HEK293 (cell line): ENCODE measurements at regions not wholly inside any gene's neighbourhood (a gene's known extent, or its start where the extent isn't known, plus 50 kb on each side); places are given as distances from the start of the nearest gene placed in this dataset.

Experiments used
- CTCF ChIA-PET: fragments of 350-600 bp; formaldehyde crosslinking; extraction: SDS; loops from one replicate; lab custom pipeline; 2021; ENCODE audit warnings: antibody characterized with exemption; lab: Yijun Ruan, JAX
- POLR2A ChIA-PET: fragments of 300-600 bp; formaldehyde crosslinking; extraction: SDS; loops from one replicate; lab custom pipeline; 2020; ENCODE audit warnings: antibody characterized with exemption, inconsistent platforms; lab: Yijun Ruan, JAX
- H3K27ac ChIP-seq: fragments of 200-500 bp; sonication (Bioruptor generic); 2 replicates; pipeline ENCODE4 v1.5.1; 2014; ENCODE audit warnings: low read depth, low read length, control low read depth, inconsistent platforms; ENCODE audit errors: extremely low read depth
- H3K36me3 ChIP-seq, 2 experiments: fragments of 200-500 bp in 1 of 2; sonication (Bioruptor generic) in 1 of 2; 1 replicate in 1 of 2; 2 replicates in 1 of 2; pipeline ENCODE4 v1.5.1; 2014 to 2017; ENCODE audit warnings: inconsistent platforms in 2 of 2, low read length in 2 of 2; ENCODE audit not compliant: control insufficient read depth in 2 of 2, insufficient read depth in 1 of 2
- H3K4me1 ChIP-seq: fragments of 200-500 bp; sonication (Bioruptor generic); 2 replicates; pipeline ENCODE4 v1.5.1; 2014; ENCODE audit warnings: mild to moderate bottlenecking, low read length, inconsistent platforms; ENCODE audit not compliant: control insufficient read depth, insufficient read depth
- H3K4me3 ChIP-seq: 2 replicates; pipeline ENCODE4 v1.5.1; 2011; ENCODE audit warnings: low read depth, mild to moderate bottlenecking, control low read depth, low read length, moderate library complexity
- H3K9me3 ChIP-seq: fragments of 200-500 bp; sonication (Bioruptor generic); 2 replicates; pipeline ENCODE4 v1.5.1; 2014; ENCODE audit warnings: low read depth, low read length, inconsistent platforms; ENCODE audit not compliant: control insufficient read depth, insufficient read depth
- GFI1B ChIP-seq: fragments of 450-650 bp; formaldehyde crosslinking; IDR thresholded peaks from 2 replicates; pipeline ENCODE4 v1.5.1; 2016; ENCODE audit warnings: missing biosample characterization, missing genetic modification characterization
- HOXA7 ChIP-seq: sonication (generic); formaldehyde crosslinking; IDR thresholded peaks from 2 replicates; pipeline ENCODE4 v1.8.1; 2022; ENCODE audit warnings: missing genetic modification reagents, borderline replicate concordance
- KLF7 ChIP-seq: fragments of 450-650 bp; formaldehyde crosslinking; IDR thresholded peaks from 2 replicates; pipeline ENCODE4 v1.5.1; 2016; ENCODE audit warnings: missing biosample characterization, missing genetic modification characterization, borderline replicate concordance
- SETDB1 ChIP-seq: IDR thresholded peaks from one replicate; pipeline ENCODE4 v1.6.1; 2017; ENCODE audit warnings: mild to moderate bottlenecking, low read length, moderate library complexity, mixed read lengths; ENCODE audit not compliant: insufficient read length
- TSHZ1 ChIP-seq: fragments of 450-650 bp; formaldehyde crosslinking; IDR thresholded peaks from 2 replicates; pipeline ENCODE4 v1.5.1; 2016; ENCODE audit warnings: missing biosample characterization, missing genetic modification characterization, borderline replicate concordance
- ZBTB6 ChIP-seq: fragments of 450-650 bp; formaldehyde crosslinking; IDR thresholded peaks from 2 replicates; pipeline ENCODE4 v1.5.1; 2017; ENCODE audit warnings: missing biosample characterization, missing genetic modification characterization
- ZNF112 ChIP-seq: fragments of 450-650 bp; formaldehyde crosslinking; IDR thresholded peaks from 2 replicates; pipeline ENCODE4 v1.5.0; 2017; ENCODE audit warnings: missing biosample characterization, missing genetic modification characterization
- ZNF140 ChIP-seq: fragments of 450-650 bp; formaldehyde crosslinking; IDR thresholded peaks from 2 replicates; pipeline ENCODE4 v1.5.1; 2016; ENCODE audit warnings: missing biosample characterization, missing genetic modification characterization
- ZNF155 ChIP-seq: fragments of 450-650 bp; formaldehyde crosslinking; IDR thresholded peaks from 2 replicates; pipeline ENCODE4 v1.5.1; 2016; ENCODE audit warnings: missing biosample characterization, missing genetic modification characterization
- ZNF341 ChIP-seq: fragments of 450-650 bp; formaldehyde crosslinking; IDR thresholded peaks from 2 replicates; pipeline ENCODE4; 2016; ENCODE audit warnings: low read depth, missing biosample characterization, missing genetic modification characterization
- ZNF350 ChIP-seq: fragments of 450-650 bp; formaldehyde crosslinking; IDR thresholded peaks from 2 replicates; pipeline ENCODE4 v1.5.0; 2017; ENCODE audit warnings: missing biosample characterization, mild to moderate bottlenecking, missing genetic modification characterization
- ZNF366 ChIP-seq: fragments of 450-650 bp; formaldehyde crosslinking; conservative IDR thresholded peaks from 2 replicates; pipeline ENCODE4 v1.5.1; 2016; ENCODE audit warnings: missing biosample characterization, missing genetic modification characterization
- ZNF555 ChIP-seq: fragments of 450-650 bp; formaldehyde crosslinking; conservative IDR thresholded peaks from 2 replicates; pipeline ENCODE4 v1.5.1; 2017; ENCODE audit warnings: missing biosample characterization, mild to moderate bottlenecking, missing genetic modification characterization, inconsistent platforms
- ZNF571 ChIP-seq: fragments of 450-650 bp; formaldehyde crosslinking; IDR thresholded peaks from 2 replicates; pipeline ENCODE4 v1.5.0; 2017; ENCODE audit warnings: missing biosample characterization, missing genetic modification characterization
- ZNF768 ChIP-seq: fragments of 450-650 bp; formaldehyde crosslinking; IDR thresholded peaks from 2 replicates; pipeline ENCODE4 v1.5.1; 2018; ENCODE audit warnings: missing biosample characterization, mild to moderate bottlenecking, missing genetic modification characterization
- ZXDB ChIP-seq: fragments of 450-650 bp; formaldehyde crosslinking; IDR thresholded peaks from 2 replicates; pipeline ENCODE4 v1.5.1; 2016; ENCODE audit warnings: missing biosample characterization, missing genetic modification characterization
- TF ChIP-seq, protein P1 (sequence below): fragments of 450-650 bp; formaldehyde crosslinking; IDR thresholded peaks from 2 replicates; pipeline ENCODE4 v1.5.1; 2016; ENCODE audit warnings: missing biosample characterization, missing genetic modification characterization
- TF ChIP-seq, protein P2 (sequence below): fragments of 450-650 bp; formaldehyde crosslinking; IDR thresholded peaks from 2 replicates; pipeline ENCODE4; 2016; ENCODE audit warnings: missing biosample characterization, missing genetic modification characterization

DNA sequence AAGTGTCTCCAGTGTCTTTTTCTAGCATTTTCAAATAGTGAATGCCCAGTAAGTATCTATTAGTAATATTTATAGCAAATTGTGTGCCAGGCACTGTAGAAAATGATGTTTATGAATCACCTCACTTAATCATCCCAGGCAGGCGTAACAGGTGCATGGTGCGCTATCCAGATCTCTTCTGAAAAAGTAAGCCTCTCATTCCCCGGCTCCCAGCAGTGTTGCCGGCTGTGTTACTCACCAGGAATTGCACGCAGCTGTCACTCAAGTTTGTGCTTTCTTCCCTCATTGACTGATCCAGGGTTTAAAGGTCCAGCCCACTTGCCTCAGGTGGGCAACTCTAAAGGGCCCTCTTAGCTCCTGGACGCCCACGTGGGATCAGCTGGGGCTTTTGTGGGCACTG, 173.8 kb upstream of the RASSF8 start:
- H3K4me3 ChIP-seq, result no peak overlapping the region
- ChIA-PET CTCF (interaction anchor here (0.7 kb wide), 1 partner anchor 348 kb away, joined by 3 read pairs; no protein-coding TSS in a partner anchor), POLR2A (no interaction called here)
- no peak overlapping the region for H3K27ac ChIP-seq
- TF ChIP-seq ZNF366 (no peak), KLF7 (tag by site-specific recombination) (no peak), TSHZ1 (tag by site-specific recombination) (no peak), ZNF555 (tag by site-specific recombination) (no peak), GFI1B (tag by site-specific recombination) (no peak), ZNF155 (tag by site-specific recombination) (no peak)
- TF ChIP-seq, protein P1, sequence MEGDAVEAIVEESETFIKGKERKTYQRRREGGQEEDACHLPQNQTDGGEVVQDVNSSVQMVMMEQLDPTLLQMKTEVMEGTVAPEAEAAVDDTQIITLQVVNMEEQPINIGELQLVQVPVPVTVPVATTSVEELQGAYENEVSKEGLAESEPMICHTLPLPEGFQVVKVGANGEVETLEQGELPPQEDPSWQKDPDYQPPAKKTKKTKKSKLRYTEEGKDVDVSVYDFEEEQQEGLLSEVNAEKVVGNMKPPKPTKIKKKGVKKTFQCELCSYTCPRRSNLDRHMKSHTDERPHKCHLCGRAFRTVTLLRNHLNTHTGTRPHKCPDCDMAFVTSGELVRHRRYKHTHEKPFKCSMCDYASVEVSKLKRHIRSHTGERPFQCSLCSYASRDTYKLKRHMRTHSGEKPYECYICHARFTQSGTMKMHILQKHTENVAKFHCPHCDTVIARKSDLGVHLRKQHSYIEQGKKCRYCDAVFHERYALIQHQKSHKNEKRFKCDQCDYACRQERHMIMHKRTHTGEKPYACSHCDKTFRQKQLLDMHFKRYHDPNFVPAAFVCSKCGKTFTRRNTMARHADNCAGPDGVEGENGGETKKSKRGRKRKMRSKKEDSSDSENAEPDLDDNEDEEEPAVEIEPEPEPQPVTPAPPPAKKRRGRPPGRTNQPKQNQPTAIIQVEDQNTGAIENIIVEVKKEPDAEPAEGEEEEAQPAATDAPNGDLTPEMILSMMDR (tag by site-specific recombination), result no peak
- TF ChIP-seq, protein P2, sequence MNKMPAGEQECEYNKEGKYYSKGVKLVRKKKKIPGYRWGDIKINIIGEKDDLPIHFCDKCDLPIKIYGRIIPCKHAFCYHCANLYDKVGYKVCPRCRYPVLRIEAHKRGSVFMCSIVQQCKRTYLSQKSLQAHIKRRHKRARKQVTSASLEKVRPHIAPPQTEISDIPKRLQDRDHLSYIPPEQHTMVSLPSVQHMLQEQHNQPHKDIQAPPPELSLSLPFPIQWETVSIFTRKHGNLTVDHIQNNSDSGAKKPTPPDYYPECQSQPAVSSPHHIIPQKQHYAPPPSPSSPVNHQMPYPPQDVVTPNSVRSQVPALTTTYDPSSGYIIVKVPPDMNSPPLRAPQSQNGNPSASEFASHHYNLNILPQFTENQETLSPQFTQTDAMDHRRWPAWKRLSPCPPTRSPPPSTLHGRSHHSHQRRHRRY (tag by site-specific recombination), result no peak
- H3K4me1 ChIP-seq, result no peaks in the 10 kb centered on the region
- no peaks in the 10 kb centered on the region for H3K36me3 ChIP-seq
- no peaks in the 10 kb centered on the region for H3K9me3 ChIP-seq

DNA sequence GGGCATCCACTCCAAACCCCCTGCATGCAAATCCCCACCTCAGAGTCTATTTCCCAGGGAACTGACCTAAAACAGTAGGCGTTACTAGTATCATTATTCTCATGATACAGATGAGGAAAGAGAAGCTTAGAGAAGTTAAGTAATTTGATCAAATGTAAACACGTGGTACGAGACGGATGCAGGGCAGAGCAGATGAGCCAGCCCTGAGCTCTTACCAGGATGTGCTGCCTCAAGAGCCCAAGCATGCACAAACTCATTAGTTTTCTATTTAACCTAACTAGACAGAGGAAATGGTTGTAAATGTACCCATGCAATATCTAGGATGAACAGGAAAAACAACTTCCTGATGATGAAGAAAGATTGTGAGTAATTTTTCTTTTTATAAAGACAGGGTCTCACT, 173.3 kb upstream of the RASSF8 start:
- TF ChIP-seq ZNF366 (no peak), ZNF140 (tag by site-specific recombination) (no peak), HOXA7 (no peak), ZNF350 (tag by site-specific recombination) (no peak), SETDB1 (no peak), ZBTB6 (no peak), ZNF112 (tag by site-specific recombination) (no peak), ZNF768 (no peak), ZNF341 (tag by site-specific recombination) (no peak), ZXDB (tag by site-specific recombination) (no peak), ZNF571 (tag by site-specific recombination) (no peak), KLF7 (tag by site-specific recombination) (no peak)
- H3K4me3 ChIP-seq, result no peak overlapping the region
- H3K9me3 ChIP-seq, result no peaks in the 10 kb centered on the region
- no peaks in the 10 kb centered on the region for H3K4me1 ChIP-seq
- no peak overlapping the region for H3K27ac ChIP-seq
- no peaks in the 10 kb centered on the region for H3K36me3 ChIP-seq
- ChIA-PET POLR2A (no interaction called here), CTCF (interaction anchor here (0.7 kb wide), 1 partner anchor 349 kb away, joined by 3 read pairs; no protein-coding TSS in a partner anchor)
